HEK293 (cell line): ENCODE measurements at regions not wholly inside any gene's neighbourhood (a gene's known extent, or its start where the extent isn't known, plus 50 kb on each side); places are given as distances from the start of the nearest gene placed in this dataset.

Experiments used
- CTCF ChIP-seq: fragments of 450-650 bp; formaldehyde crosslinking; IDR thresholded peaks from 2 replicates; pipeline ENCODE4 v1.5.1; 2016; ENCODE audit warnings: missing biosample characterization, missing genetic modification characterization
- OSR2 ChIP-seq: fragments of 450-650 bp; formaldehyde crosslinking; IDR thresholded peaks from 2 replicates; pipeline ENCODE4 v1.5.1; 2016; ENCODE audit warnings: missing biosample characterization, missing genetic modification characterization
- PBX3 ChIP-seq: sonication (generic); formaldehyde crosslinking; IDR thresholded peaks from 2 replicates; pipeline ENCODE4 v1.8.1; 2022; ENCODE audit warnings: mild to moderate bottlenecking, moderate library complexity, missing genetic modification reagents
- ZBTB1 ChIP-seq: fragments of 450-650 bp; formaldehyde crosslinking; IDR thresholded peaks from 2 replicates; pipeline ENCODE4 v1.5.1; 2016; ENCODE audit warnings: missing biosample characterization, missing genetic modification characterization
- ZBTB49 ChIP-seq: fragments of 450-650 bp; formaldehyde crosslinking; IDR thresholded peaks from 2 replicates; pipeline ENCODE4 v1.5.1; 2016; ENCODE audit warnings: missing biosample characterization, missing genetic modification characterization, low read depth
- ZNF10 ChIP-seq: fragments of 450-650 bp; formaldehyde crosslinking; IDR thresholded peaks from 2 replicates; pipeline ENCODE4 v1.5.1; 2017; ENCODE audit warnings: missing biosample characterization, missing genetic modification characterization

GRCh38 chr5:164481270-164481669, 975.9 kb downstream of the MAT2B start:
- TF ChIP-seq ZNF10 (tag by site-specific recombination) (no peak), ZBTB1 (no peak), OSR2 (tag by site-specific recombination) (no peak), ZBTB49 (no peak), PBX3 (CRISPR knock-in tag) (no peak), CTCF (tag by site-specific recombination) (no peak)
